GM19193 (cell line): ENCODE measurements at regions not wholly inside any gene's neighbourhood (a gene's known extent, or its start where the extent isn't known, plus 50 kb on each side); places are given as distances from the start of the nearest gene placed in this dataset.

Experiments
- POLR2A ChIP-seq: IDR thresholded peaks from 4 replicates; pipeline ENCODE4 v1.6.1; 2011; ENCODE audit not compliant: insufficient read depth, insufficient read length; ENCODE audit errors: extremely low read depth

DNA sequence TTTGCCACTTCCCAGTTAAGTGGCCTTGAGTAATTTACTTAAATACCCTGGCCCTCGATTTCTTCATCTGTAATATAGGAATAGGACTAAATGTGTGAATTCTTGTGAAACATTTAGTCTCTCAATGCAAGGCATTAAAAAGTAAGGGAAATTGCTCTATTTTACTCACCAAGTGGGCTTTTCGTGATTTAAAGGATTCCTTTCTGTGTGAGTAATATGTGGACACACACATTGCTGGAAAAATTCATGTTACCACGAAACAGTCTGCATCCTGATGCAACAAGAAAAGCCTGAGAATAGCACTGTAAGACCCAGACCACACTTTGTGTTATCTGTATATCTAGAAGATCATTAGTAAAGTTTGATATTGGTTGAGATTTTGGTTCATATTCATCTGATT is 1243.0 kb upstream of the CDH9 start:
- no peak for TF ChIP-seq POLR2A

DNA sequence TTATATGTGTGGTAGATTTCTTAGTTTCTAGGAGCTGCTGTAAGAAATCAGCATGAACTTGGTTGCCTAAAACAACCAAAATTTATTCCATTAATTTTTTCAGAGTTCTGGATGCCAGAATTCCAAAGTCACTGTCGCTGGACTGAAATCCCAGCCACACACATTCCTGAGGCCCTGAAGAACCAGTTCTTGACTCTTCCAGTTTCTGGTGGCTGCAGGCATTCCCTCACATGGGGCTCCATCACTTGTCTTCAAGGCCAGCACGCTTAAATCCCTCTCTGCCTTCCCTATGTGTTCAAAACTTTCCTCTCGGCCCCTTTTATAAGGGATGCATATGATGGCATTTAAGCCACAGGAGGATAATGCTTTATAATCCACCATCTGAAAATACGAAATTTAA is 1237.5 kb upstream of the CDH9 start:
- no peak for TF ChIP-seq POLR2A

DNA sequence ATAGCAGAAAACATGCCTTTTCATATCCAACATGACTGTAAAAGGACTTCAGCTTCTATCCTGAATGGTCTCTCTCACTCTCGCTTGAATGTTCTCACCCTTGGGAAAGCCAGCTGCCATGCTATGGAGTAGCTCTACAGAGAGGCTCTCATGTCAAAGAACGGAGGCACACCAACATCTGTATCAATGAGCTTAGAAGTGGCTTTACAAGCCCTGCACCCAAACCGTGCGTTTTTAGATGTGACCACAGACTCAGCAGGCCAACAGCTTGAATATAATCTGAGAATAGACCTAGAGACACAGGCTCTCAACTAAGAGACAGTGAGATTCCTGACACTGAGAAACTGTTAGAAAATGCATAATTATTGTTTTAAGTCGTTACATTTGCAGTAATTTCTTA is 1231.6 kb upstream of the CDH9 start:
- no peak for TF ChIP-seq POLR2A

DNA sequence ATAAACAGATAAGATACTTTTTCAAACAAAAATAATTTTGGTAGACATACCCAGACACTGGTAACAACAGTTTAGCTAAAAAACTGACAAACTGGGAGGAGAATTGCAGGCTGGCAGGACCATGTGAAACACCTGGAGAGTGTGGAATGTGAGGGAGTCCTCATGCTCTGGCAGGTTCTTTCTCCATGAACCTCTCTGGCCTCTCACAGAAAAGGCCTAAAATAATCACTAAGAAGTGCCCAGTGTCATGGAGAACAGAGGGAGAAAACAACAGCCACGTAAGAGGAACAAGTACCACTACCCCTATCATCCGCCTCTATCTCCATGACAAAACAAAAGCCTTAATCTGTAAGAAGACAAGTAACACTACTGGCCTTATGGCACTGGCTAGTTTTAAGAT is 1227.5 kb upstream of the CDH9 start:
- no peak for TF ChIP-seq POLR2A

DNA sequence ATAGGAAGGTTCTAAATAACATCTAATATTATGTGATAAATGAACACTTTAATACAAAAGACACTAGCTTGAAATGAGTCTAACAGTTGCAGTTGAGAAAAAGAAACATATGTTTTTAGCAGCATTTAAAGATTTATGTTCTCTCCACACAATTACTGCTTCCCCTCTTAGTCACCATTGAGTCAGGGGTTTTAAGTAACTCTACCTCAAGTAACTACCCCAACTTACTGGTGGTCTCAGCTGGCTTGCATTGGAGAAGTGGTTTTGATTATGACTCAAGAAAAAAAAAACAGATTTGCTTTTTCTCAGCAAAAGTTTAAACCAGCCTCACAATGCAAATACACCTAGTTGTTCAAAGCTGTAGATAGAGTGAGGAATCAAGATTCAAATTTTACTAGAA is 1216.5 kb upstream of the CDH9 start:
- no peak for TF ChIP-seq POLR2A

DNA sequence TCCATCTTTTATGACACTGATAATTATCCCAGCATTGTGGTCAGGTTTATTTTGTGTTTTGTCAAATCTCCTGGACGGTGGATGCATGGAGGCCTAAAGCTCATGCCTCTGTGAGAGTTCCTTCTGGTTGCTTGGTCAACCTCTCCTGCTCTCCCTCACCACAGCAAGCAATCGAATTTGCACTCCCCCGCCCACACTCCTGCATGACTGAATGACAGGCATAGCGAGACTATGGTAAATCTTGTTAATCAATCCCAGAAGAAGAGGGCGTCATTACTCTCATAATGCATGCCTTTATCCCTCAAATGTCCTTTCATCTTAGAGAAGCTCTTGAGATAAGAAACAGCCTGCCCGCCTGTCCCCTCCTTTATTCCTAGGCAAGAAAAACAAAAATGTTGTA is 1215.0 kb upstream of the CDH9 start:
- no peak for TF ChIP-seq POLR2A

DNA sequence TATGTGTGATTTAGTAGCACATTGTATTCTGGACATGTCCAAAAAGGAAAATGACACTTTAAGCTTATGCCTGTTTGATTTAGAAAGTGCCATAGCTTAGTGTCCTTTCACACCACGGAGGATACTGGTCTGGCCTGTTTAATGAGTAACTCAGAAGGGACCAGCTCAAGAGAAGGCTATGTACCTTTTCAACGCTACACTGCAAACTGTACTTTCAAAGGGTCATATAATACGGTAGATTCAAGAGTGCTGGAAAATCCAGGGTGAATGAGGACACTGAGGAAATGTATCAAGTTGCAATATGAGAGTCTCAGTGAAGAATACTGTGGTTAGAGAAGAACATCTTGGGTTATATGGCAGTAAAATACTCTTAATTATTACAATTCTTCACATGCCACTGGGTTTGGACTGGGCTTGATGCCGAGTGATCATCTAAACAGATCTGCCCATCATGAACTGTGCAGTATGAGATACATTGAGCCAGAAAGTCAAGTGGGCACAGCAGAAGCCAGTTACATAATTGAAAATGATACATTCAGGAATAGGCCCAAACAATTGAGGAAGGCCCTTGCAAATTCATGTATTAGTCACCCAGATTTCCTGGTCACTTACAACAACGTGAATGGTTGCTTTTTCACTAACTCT is 1211.5 kb upstream of the CDH9 start:
- TF ChIP-seq POLR2A, result no peak

DNA sequence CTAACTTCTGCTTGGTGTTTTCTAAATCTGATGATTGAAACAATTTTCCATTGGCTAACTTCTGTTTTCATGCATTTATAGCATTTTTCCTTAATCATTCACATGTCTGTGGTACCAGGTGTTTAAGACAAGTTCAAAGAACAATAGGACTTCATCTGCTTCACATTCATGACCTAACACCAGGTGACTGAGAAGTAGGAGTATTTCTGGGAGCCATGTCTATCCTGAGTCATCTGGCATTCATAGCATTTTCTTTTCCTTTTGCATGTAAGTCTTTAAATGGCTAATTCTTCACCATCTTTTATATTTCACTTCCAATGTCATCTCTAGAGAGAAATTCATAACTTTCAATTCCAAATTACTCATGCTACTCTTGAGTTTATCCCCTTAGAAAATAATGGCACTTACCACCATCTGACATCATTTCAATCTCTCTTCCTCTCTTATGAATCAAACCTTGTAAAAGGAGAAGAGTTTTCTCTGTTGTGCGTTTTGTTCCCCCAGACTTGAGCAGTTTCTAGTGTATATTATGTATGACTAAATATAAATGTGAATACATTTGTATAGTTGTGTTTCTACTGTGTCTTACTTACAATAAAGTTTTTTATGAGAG is 1196.1 kb upstream of the CDH9 start:
- TF ChIP-seq POLR2A, result no peak

DNA sequence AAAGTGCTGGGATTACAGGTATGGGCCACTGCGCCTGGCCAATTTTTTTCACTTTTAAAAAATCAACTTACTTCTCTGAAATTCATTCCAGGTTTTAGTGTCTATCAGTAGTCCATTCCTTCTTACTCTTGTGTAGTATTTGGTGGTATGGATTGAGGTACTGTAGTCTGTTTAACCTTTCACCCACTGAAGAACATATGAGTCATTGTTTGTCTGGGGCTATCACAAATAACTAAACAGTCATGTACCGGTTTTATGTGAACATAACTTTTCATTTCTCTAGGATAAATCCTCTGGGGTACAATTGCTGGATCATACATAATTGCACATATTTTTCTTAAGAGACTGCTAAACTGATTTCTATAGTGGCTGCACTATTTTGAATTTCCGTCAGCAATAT is 1188.0 kb upstream of the CDH9 start:
- no peak for TF ChIP-seq POLR2A

DNA sequence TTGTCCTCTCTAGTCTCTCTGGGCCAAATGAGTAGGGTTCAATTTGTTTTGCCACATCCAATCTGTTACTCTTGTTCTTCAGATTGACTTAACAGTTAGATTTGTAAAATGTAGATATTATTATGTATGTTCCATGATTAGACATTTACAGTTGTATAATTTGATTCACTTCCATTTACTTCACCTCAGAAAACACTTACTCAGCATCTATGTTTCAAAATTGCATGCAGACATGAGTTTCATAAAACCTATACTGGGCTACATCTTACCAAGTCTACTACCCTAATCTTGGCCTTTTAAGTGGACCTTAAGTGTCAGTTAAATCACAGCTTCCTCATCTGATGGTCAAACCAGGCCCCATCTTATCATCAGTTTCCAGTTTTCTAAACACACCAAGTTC is 1181.2 kb upstream of the CDH9 start:
- TF ChIP-seq POLR2A, result no peak

DNA sequence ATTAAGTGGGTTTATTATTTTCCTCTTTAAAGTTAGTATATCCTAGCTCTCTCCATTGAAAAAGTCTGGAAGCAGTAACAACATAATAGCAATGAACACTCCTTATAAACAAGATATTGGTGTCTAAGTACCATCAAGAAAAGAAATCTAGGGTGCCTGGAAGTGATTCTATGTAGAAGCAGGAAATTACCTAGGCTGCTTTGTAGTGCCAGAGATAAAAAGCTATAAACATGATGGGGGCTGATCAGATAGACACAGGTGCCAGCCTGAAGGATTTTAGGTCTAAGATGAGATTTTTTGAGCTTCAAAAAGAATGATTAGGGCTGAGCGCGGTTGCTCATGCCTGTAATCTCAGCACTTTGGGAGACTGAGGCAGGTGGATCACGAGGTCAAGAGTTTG is 1179.3 kb upstream of the CDH9 start:
- no peak for TF ChIP-seq POLR2A

DNA sequence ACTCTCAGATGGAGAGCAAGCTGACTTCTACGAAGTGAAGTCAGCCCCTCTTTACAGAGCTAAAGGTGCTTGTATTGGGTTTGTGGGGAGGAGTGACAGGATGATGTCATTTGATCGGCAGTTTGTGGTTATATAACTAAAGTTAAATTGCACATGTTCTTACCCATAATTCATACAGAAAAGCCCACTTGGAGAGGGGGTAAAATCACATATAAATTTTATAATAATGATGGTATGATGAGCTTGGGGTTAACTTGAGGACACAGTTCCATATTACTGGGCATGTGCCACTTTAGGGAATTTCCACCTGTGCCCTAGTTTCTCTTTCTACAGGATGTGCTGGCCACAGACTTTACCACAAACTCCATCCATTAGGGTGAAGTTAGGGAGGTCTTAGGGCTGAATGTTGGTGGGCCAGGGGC is 1178.6 kb upstream of the CDH9 start:
- TF ChIP-seq POLR2A, result no peak

DNA sequence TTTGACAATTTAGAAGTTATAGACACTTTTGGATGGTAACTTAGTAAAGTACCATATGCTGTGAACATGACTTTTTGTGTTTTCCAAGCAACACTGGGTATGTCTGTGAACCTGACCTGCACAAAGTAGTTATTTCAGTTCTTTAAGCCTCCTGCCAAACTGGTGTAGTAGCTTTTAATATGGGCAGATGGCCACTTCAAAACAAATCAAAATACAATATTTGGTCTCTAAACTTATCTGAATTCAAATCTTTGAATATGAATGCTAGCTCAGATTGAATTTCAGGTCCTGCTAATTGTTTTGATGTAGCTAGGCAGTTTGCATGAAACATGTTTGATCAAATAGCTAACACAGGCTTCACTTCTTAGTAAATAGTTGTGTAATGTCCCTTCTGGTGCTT is 1176.7 kb upstream of the CDH9 start:
- no peak for TF ChIP-seq POLR2A

DNA sequence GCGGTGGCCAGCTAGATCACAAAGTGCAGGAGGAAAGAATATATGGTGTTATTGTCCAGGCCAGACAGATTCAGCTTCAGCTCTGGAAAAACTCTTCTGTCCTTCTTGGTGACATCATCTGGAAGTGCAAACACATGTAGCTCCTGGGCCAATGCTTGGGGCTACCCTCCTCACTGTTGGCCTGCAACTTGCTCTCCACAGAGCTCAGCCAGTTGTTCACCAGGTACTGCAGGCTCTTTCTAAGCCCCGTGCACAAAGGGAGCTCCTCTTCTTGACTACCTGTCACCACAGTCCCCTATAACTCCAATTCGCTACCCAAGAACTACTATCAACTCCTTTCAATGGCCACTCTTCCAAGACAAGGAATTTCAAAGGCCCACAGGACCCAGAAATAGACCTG is 1175.9 kb upstream of the CDH9 start:
- TF ChIP-seq POLR2A, result no peak

DNA sequence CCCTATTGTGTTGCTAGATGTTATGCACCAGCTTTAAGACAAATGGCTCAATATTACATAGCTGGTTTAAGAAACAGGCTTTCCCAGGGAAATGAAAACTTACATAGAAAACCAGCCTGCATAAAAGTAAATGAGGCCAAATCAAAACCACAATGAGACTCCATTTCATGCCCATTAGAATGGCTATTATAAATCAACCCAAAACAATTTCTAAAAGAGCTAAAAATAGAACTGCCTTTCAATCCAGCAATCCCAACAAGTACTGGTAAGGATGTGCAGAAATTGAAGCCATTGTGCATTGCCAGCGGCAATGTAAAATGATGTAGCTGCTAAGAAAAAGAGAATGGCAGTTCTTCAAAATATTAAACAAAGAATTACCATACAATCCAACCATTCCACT is 1170.0 kb upstream of the CDH9 start:
- TF ChIP-seq POLR2A, result no peak

DNA sequence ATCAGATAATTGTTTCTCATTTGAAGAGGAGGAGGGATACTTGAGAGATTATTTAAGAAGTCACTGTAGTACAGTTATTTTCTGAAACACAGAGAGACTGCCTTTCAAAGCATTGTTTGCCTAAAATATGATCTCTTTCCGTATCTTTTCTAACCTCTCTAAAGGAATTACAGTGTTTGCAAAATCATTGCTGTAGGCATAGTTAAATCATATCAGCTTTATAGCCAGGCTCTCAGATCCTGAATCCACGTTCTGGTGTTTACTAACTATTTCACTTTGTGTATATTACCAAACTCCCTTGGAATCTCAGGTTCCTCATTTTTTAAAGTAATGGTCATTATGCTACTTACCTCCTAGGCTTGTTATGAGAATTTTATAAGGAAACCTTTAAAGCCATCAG is 1151.6 kb upstream of the CDH9 start:
- no peak for TF ChIP-seq POLR2A

DNA sequence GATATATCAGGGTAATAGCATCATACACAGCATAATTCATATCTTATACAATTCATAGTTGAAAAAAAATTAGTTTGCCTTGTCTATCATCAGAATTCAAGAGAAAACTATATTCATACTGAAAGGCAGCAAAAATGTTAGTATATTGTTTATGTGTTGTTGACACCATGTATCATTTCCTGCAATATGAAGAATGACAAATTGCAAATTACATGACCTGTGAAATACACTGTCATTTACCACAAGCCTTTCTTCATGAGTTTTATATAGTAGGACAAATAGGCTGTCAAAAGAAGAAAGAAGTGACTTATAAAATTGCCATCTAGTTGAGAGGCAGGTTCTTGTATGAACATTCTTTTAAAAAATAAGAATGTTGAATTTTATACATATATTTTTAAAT is 1136.3 kb upstream of the CDH9 start:
- TF ChIP-seq POLR2A, result no peak
